GM18505 (cell line): ENCODE measurements at regions not wholly inside any gene's neighbourhood (a gene's known extent, or its start where the extent isn't known, plus 50 kb on each side); places are given as distances from the start of the nearest gene placed in this dataset.

ENCODE experiments used
- ATAC-seq: cut with Tn5 transposase; IDR thresholded peaks from one replicate; pipeline ENCODE4 v1.9.1; 2021; ENCODE audit not compliant: unreplicated experiment
- POLR2A ChIP-seq: IDR thresholded peaks from 4 replicates; pipeline ENCODE4 v1.6.1; 2011; ENCODE audit warnings: borderline replicate concordance; ENCODE audit not compliant: insufficient read depth, insufficient read length; ENCODE audit errors: extremely low read depth

GRCh38 chr4:4764558-4764905, 94.9 kb upstream of the MSX1 start:
- no peak for TF ChIP-seq POLR2A
- no peak for ATAC-seq

GRCh38 chr4:4763822-4764557, 95.5 kb upstream of the MSX1 start:
- no peak for ATAC-seq
- TF ChIP-seq POLR2A: no peak

GRCh38 chr4:4762909-4763821, 96.3 kb upstream of the MSX1 start:
- ATAC-seq: peak; percentile 88
- no peak for TF ChIP-seq POLR2A

DNA sequence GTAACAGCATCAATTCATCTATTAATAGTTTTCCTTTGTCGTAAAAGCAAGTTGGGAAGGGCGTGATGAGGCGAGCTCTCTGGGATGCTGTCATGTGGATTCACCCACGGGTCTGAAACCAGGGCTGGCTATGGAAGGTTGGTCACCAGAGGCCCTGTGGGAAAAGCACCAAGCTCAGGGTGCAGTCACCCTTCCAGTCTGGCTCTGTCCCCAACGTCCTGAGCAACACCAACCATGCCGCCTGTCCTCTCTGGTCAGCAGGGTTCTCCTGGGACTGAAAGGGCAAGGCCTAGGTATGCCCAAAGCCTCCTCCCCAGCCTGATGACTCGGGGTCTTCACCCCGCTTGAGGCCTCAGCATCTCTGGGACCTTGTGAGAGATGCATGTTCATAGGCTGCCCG, 97.2 kb upstream of the MSX1 start:
- no peak for ATAC-seq
- no peak for TF ChIP-seq POLR2A

DNA sequence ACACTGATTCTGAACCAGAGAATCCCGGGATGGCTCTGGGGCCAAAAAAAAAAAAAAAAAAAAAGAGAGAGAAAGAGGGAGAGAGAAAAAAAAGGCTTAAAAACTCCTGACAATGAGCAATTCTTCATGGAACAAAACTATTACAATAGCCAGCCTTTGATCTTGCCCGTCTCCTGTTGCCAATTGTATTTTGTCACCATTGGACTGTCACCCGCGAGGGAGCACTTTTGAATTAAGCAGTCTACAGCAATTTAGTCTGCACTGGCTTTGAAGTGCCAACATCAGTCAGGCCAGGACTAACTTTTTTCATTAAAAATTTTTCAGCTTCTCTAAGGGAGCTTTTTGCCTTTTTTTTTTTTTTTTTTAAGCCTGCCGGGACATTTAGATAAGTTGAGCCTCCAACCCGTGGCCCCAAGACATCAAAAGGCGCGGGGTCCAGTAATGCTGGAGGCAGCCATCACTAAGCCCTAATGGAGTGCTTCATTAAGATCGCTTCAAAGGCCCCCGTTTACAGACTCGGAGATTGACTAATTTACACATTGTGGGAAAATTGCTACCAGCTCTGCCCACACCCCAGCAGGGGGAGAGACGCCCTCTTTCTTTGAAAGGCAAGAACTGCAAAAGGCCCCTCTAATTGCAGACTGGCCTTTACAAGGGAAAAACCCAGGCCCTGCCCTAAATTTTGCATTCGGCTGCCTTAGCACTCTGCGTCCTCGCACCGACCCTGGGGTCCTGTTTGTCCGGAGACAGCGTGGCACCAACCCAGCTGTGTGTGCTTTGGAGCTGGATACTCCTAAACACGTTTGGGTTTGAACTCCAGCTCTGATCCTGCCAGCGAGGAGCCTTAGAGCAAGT, 98.1 kb upstream of the MSX1 start:
- no peak for TF ChIP-seq POLR2A
- ATAC-seq: no peak

DNA sequence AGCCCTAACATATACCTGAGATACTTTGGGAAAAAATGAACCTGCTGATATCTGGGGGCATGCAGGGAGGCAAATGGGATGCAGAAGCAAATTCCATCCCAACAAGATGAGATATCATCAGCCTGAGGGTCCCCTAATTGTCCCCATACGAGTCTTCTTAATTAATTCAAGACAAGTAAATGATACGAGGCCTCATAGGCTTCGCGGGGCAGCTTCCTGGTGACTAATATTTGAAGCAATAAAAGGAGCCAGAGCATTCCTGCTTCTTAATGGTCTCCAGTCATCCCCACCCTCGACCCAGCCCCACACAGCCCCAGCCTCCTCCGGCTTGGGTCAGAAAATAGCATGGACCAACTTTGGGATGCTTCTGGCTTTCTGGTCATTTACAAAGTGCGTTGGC, 99.6 kb upstream of the MSX1 start:
- TF ChIP-seq POLR2A: no peak
- no peak for ATAC-seq

DNA sequence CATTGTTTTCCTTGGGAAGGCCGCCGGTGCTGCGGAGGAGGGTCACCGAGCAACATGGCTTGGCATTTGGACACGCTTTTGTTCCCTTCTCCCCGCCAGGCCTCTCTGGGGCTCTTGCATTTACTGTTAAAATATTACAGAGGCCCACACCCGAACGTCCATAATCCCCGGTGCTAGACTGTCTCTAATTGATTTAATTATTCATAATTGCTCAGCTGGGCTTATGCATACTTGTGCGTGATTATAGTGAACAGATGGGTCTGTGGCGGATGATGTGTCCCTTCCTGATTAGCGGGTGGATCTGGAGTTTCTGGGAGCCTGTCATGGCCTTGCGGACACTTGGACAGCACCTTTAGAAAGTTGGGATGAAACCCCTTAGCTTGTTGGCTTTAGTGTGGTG, 100.2 kb upstream of the MSX1 start:
- no peak for TF ChIP-seq POLR2A
- no peak for ATAC-seq

GRCh38 chr4:4758681-4759080, 100.8 kb upstream of the MSX1 start:
- no peak for TF ChIP-seq POLR2A
- no peak for ATAC-seq

DNA sequence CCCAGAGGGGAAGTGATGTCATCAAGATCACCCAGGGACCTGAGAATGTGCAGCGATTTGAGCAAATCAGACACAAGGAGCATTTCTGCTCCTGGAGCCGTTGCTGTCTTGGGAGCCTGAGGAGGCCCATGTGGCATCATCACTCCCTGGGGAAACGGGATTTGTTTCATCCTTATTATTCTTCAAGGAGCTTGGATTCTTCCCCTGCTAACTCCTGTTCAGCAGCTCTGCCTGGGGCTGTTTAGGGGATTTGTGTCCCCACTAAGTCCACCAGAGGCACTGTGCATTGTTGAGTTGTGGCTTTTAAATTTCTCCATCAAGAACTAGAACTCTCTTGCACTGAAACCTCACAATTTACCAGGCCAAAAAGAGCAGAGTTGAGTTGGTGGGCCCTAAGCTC, 104.2 kb upstream of the MSX1 start:
- no peak for TF ChIP-seq POLR2A
- no peak for ATAC-seq

DNA sequence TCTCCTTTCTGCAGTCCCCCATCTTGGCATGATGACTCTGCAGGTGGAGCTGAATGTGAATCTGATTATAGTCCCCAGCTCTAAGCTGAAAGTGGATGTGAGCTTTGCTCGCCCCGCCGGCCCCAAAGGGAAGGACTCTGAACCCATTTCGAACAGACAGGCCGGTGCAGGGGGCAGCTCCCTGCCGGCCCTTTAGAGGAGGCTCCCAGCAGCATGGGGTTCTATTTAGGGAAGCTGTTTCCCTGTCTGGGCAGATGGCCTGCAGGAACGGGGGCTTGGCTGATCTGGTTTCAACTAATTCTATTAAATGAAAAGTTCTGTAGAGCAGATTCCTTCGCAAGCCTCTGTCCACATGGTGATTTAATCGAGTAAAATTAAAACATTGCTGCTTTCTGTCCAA, 104.8 kb upstream of the MSX1 start:
- no peak for TF ChIP-seq POLR2A
- ATAC-seq: no peak

DNA sequence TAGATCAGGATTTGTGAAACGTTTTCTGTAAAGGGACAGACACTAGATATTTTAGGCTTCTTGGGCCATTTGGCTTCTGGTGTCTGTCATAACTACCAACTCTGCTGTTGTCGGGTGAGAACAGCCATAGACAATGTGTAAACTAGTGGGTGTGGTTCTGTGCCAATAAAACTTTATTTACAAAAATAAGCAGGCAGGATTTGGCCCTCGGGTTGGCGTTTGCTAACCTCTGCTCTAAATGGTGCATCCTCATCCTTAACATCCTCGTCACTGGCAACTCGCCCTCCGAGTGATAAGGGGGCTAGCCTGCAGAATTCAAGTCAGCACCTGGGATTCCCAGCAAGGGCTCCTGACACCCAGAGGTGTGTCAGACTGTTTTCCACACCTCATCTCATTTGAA, 105.8 kb upstream of the MSX1 start:
- no peak for ATAC-seq
- TF ChIP-seq POLR2A: no peak

DNA sequence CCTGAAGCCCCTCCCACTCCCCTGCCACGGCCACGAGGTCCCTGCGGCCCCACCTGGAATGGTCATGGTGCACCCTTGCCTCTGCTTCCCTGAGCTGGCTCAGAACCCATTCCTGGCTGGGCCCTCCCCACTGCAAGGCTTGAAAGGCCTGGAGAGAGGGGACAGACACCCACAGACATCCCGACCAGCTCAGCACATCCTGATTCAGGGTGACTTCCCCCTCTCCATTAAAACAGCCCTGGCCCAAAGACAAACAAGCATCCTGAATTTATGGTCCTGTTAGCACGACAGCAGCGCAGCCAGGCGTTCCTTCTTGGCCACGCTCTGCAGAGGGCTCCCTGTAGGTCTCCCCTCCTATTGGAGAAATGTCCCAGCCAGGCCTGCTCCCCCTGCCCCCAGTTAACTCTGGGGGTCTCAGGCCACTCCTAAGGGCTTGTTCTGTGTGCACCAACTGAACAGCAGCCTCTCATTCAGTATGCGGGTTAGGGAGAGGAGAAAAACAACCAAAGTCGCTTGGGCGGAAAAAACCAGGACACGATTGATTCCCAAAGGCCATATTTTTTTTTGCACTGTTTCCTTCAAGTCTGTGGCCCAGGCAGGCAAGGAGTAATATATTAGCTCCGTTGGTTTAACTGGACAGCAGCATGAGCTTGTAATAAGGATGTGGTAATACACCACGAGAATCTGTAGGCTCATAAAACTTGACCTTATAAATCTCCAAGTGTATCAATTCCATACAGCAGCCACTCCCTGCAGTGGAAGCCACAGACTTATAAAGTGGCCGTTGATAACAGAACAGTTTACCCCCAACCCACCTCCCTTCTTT, 106.7 kb upstream of the MSX1 start:
- ATAC-seq: no peak
- no peak for TF ChIP-seq POLR2A

GRCh38 chr4:4752025-4752424, 107.4 kb upstream of the MSX1 start:
- ATAC-seq: no peak
- no peak for TF ChIP-seq POLR2A

DNA sequence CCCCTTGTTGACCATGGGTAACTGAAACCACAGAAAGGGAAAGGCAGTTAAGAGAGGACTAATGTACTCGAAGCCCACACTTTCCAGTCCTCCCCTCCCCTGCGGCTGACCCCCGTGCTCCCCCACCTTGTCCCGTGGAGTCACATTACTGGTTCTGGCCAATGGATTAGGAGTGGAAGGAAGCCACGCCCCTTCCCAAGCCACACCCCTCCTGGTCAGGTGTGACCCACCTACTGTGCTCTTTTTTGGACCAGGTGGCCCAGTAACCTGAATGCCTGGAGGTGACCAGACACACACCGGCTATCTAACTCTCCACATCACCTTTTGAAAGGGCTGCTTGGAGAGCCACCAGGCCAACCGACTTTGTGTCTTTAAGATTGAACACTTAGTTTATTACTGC, 109.3 kb upstream of the MSX1 start:
- TF ChIP-seq POLR2A: no peak
- ATAC-seq: no peak
